ENCODE measurements at regions not wholly inside any gene's neighbourhood (a gene's known extent, or its start where the extent isn't known, plus 50 kb on each side); places are given as distances from the start of the nearest gene placed in this dataset.
A peak's percentile ranks its signal among the peaks of the same experiment; 100 is the strongest.

DNA sequence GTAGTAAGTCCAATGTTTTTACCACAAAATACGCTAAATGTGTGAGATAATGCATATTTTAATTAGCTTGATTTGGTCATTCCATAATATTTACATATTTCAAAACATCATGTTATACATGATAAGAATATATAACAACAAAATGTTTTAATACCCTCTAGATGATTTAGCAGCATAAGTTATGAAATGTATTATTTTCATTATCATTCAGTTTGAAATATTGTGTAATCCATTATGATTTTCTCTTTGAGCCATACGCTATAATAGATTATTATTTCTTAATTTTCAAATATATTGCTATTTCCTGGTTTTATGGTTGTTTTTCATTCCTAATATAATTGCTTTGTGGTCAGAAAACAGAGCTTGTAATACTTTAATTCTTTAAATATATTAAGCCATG, 163.3 kb upstream of the KCNQ5 start:
- BruUV-seq (replicated peaks) = no TSS peak
- Histone ChIP-seq H3K27me3 (ENCODE audit: control insufficient read depth, insufficient read depth, low read length) (no peaks in the 10 kb centered on the region), H2BK15ac (ENCODE audit: low read depth, low read length) (no peak overlapping the region), H2AK5ac (ENCODE audit: low read depth, low read length) (no peak overlapping the region), H2AFZ (replicated peaks; ENCODE audit: low read length, poor library complexity) (no peak overlapping the region), H3K36me3 (ENCODE audit: control insufficient read depth, insufficient read depth, low read length) (no peaks in the 10 kb centered on the region), H3K9me1 (ENCODE audit: insufficient read depth, low read length) (no peaks in the 10 kb centered on the region), H3K9me3 (ENCODE audit: control insufficient read depth, insufficient read depth, low read length) (no peaks in the 10 kb centered on the region), H3K27ac (ENCODE audit: insufficient read depth, low read length) (no peak overlapping the region), H2AK9ac (replicated peaks; ENCODE audit: low read depth, low read length, poor library complexity) (no peak overlapping the region), H4K8ac (ENCODE audit: low read depth in 2 of 2, low read length in 2 of 2) (no peak overlapping the region), H2BK20ac (ENCODE audit: low read depth, low read length) (no peak overlapping the region), H3K9ac (ENCODE audit: low read depth, low read length) (no peak overlapping the region), H3K18ac (ENCODE audit: low read depth, low read length) (no peak overlapping the region), H3K79me1 (ENCODE audit: low read depth in 1 of 2, low read length in 2 of 2) (no peaks in the 10 kb centered on the region), H4K20me1 (ENCODE audit: insufficient read depth, low read length) (no peaks in the 10 kb centered on the region), H3K23ac (ENCODE audit: low read depth, low read length) (no peak overlapping the region), H3K4me1 (ENCODE audit: control insufficient read depth, insufficient read depth, low read length) (no peaks in the 10 kb centered on the region), H3K56ac (ENCODE audit: extremely low read depth, insufficient read depth, low read length) (no peak overlapping the region), H3K14ac (replicated peaks; ENCODE audit: low read depth, low read length) (no peak overlapping the region), H4K5ac (ENCODE audit: low read depth, low read length) (no peak overlapping the region), H2BK120ac (ENCODE audit: low read depth, low read length) (no peak overlapping the region), H3K4me2 (ENCODE audit: low read depth, low read length) (no peak overlapping the region), H3K4me3 (ENCODE audit: insufficient read depth, low read depth, low read length) (no peak overlapping the region), H2BK5ac (ENCODE audit: low read depth, low read length, poor library complexity, severe bottlenecking) (no peak overlapping the region), H4K91ac (ENCODE audit: insufficient read depth, low read depth, low read length) (no peak overlapping the region), H3K4ac (ENCODE audit: low read depth, low read length) (no peak overlapping the region)
- no peak for ATAC-seq (ENCODE audit: low read depth)
- POLR2A ChIA-PET (ENCODE audit: unreplicated experiment) = no interaction called here
- in situ Hi-C loops (cut with MboI; ENCODE audit: low sequenced_read_pairs) (no loop called here), intact Hi-C loops (cut with micrococcal nuclease) (no loop called here), dilution Hi-C loops (cut with HindIII; ENCODE audit: low sequenced_read_pairs, unreplicated experiment) (no loop called here)
- DNase-seq = no peak
- TF ChIP-seq CEBPB (IDR thresholded peaks at IDR 0.05; ENCODE audit: low read depth, low read length) (0 out of 2 replicates have a peak, but pooled peaks have one; percentile 11), FOS (IDR thresholded peaks at IDR 0.05; ENCODE audit: low read depth, low read length) (no peak)
- no CpG with 5 or more reads among the region's 2 CpGs for WGBS, 2 experiments (ENCODE audit: extremely low coverage in 2 of 2, insufficient read length in 1 of 2)
- CTCF ChIA-PET = no interaction called here
